RCC 7860 (cell line): ENCODE measurements at regions not wholly inside any gene's neighbourhood (a gene's known extent, or its start where the extent isn't known, plus 50 kb on each side); places are given as distances from the start of the nearest gene placed in this dataset.
A peak's percentile ranks its signal among the peaks of the same experiment; 100 is the strongest.
"Not testable (repeated sequence)": the region's sequence is repeated elsewhere in the genome, so short reads cannot be mapped to it uniquely, and the experiment has no call there.

Experiments used
- DNase-seq: peaks from one replicate; pipeline ENCODE4 v3.0.0-alpha.2; 2015; ENCODE audit warnings: low spot score
- FAIRE-seq: peaks from 2 replicates; lab custom pipeline; 2012; peaks lifted over from hg19 to GRCh38; lab: Jason Lieb, UNC

GRCh38 chrX:53883196-53883595 lies 161.1 kb downstream of the PHF8 start:
- DNase-seq (no peak), FAIRE-seq (no peak)

GRCh38 chrX:53882331-53882730 lies 161.9 kb downstream of the PHF8 start:
- FAIRE-seq (peak; percentile 78), DNase-seq (peak; percentile 80)

DNA sequence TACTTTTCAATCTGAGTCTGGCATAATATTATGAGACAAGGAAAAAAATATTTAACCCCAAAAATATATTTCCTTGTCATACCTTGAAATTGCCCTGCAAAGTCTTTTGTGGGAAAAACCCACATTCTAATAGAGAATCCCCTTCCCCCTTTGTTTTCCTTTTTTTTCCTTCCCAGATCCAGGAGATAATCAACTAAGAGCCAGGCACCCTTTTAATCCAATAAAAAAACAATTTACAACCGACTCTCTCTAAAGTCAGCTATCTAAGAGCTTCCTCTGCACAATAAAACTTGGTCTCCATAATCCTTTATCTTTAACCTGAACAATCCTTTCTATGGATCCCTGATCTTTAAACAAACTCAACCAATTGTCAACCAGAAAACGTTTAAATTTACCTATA lies 163.5 kb downstream of the PHF8 start:
- not testable (repeated sequence) for DNase-seq, FAIRE-seq

- FAIRE-seq (no peak), DNase-seq (no peak)
These were observed 173.4 kb upstream of the HUWE1 start for GRCh38 chrX:53859890-53860289.

- FAIRE-seq (peak; percentile 51), DNase-seq (peak; percentile 24)
These were observed 145.4 kb upstream of the HUWE1 start for GRCh38 chrX:53831662-53832635.

- FAIRE-seq (no peak), DNase-seq (no peak)
These were observed 138.2 kb upstream of the HUWE1 start for GRCh38 chrX:53824686-53825085.

DNA sequence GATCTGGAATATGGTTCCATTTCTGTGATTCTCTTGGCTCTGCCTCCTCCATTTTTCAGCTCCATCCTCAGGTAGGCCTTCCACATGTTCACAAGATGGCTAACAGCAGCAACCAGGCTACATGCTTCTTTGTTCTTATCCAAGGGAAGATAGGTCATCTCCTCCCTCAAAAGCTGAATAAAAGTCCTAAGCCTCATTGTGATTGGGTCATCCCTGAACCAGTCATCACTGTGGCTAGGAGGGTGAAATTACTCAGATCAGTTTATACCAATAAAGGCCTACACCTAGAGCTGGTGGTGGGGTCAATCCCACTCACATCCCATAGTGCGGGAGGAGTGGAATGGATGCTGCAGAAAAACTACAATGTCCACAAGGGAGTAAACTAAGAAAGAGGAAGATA lies 131.6 kb upstream of the HUWE1 start:
- FAIRE-seq, DNase-seq: not testable (repeated sequence)

GRCh38 chrX:53817548-53817947 lies 131.0 kb upstream of the HUWE1 start:
- FAIRE-seq (no peak), DNase-seq (no peak)

- no peak for FAIRE-seq
- DNase-seq: no peak
These were observed 127.3 kb upstream of the HUWE1 start for GRCh38 chrX:53813670-53814440.

- no peak for DNase-seq
- no peak for FAIRE-seq
These were observed 111.8 kb upstream of the HUWE1 start for GRCh38 chrX:53798281-53798680.

- DNase-seq: no peak
- FAIRE-seq: no peak
These were observed 109.1 kb upstream of the HUWE1 start for GRCh38 chrX:53795576-53795975.

- DNase-seq (no peak), FAIRE-seq (no peak)
These were observed 107.7 kb upstream of the HUWE1 start for GRCh38 chrX:53794181-53794580.

DNA sequence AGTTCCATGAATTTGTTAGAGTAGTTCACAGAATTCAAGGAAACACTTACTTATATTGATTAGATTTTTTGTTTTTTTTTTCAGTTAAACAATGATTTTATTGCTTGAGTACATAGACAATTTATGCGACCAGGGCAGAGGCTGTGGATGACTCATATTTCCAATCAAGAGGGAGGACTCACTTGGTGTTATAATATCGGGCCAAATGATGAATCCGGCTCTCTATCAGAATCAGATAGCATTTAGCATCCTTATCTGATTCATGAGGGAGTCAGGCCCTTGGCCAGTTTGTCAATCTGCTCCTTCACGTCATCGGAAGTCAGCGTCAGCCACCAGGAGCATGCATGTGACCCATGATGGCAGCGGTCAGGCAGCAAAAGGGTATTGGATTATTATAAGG lies 82.3 kb upstream of the HUWE1 start:
- FAIRE-seq: no peak
- DNase-seq: no peak

DNA sequence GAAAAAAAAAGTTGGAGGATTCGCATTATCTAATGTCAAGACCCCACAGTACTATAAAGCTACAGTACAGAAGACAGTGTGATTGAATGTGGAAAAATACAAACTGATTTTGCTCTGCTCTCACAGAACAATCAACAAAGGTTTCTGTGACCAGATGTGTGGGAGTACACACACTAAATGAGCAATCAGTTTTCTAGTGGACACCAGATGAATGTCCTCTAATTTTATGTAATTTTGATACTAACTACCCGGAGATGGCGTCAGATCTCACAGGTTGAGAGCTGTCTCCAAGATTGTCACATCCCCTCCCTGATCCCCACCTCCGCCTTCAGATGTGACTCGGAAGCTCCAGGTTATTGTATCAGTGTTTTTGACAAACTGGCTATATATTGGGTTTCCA lies 81.9 kb upstream of the HUWE1 start:
- DNase-seq: no peak
- no peak for FAIRE-seq

DNA sequence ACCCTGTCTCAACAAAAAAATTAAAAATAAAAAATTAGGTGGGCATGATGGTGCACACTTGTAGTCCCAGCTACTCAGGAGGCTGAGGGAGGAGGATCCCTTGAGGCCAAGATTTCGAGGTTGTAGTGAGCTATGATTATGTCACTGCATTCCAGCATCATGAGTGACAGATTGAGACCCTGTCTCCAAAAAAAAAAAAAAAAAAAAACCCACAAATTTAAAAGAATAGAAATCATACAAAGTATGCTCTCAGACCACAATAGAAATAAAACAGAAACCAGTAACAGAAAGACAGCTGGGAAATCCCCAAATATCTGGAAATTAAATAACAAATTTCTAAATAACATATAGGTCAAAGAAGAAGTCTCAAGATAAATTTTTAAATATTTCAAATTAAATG lies 81.0 kb upstream of the HUWE1 start:
- no peak for FAIRE-seq
- no peak for DNase-seq

DNA sequence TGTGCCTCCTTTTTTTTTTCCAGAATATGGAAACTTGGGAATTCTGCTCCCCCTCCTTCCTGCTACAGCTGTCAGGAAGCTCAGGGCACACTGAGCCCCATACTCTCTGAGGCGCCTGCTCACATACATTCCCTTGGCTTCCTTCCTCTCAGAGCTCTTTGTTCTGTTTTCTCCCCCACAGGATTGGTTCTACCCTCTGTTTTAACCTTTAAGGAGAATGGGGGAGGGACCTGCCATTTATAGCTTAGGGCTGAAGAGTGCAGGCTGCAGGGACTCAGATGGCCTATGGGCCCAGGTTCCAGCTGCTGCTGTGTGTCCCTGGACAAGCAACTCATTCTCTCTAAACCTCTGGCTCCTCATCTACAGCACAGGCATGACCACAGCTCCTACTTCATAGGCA lies 70.7 kb upstream of the HUWE1 start:
- not testable (repeated sequence) for FAIRE-seq, DNase-seq

DNA sequence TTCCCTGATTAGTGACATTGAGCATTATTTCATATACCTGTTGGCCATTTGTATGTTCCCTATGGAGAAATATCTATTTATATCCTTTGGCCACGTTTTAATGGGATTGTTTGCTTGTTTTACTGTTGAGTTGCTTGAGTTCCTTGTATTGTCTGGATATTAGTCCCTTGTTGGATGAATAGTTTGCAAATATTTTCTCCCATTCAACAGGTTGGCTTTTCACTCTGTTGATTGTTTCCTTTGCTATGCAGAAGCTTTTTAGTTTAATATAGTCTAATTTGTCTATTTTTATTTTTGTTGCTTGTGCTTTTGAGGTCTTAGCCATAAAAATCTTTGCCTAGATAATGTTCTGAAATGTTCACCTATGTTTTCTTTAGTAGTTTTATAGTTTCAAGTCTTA lies 60.2 kb upstream of the HUWE1 start:
- DNase-seq (no peak), FAIRE-seq (no peak)

DNA sequence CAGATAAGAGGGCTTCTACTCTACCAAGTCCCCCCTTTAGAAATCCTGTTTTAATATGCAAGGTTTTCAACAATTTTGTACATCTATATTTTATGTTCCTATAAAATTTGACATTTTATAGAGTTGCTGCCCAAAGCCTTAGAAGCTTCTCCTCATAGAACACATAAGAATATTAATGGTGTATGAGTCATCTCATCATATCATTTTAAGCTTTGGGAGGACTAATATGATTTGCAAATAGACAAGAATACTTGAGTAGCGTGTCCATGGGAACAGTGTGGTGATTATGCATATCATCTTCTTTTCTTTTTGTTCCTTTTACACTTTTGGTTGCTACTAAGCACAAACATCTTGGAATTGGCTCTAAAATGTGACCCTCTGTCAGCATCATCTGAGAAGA lies 56.7 kb upstream of the HUWE1 start:
- FAIRE-seq: no peak
- no peak for DNase-seq

GRCh38 chrX:53738370-53738906 lies 51.9 kb upstream of the HUWE1 start:
- no peak for FAIRE-seq
- DNase-seq: no peak
